GM23338 (cell line): ENCODE measurements at regions not wholly inside any gene's neighbourhood (a gene's known extent, or its start where the extent isn't known, plus 50 kb on each side); places are given as distances from the start of the nearest gene placed in this dataset.

Experiments
- CREB1 ChIP-seq: fragments of 250-450 bp; sonication (Bioruptor Pico); IDR thresholded peaks from 2 replicates; pipeline ENCODE4 v1.5.0; 2020; ENCODE audit warnings: low read depth, mild to moderate bottlenecking, moderate library complexity
- ETS1 ChIP-seq: IDR thresholded peaks from 2 replicates; pipeline ENCODE4 v1.6.1; 2016; ENCODE audit warnings: antibody characterized with exemption
- EZH2 ChIP-seq: fragments of 200-600 bp; sonication (generic); IDR thresholded peaks from one replicate; pipeline ENCODE4 v1.8.0; 2017; ENCODE audit warnings: antibody characterized with exemption, mild to moderate bottlenecking, low read depth; ENCODE audit not compliant: unreplicated experiment
- EZH2phosphoT487 ChIP-seq: fragments of 200-600 bp; sonication (generic); IDR thresholded peaks from one replicate; pipeline ENCODE4 v1.8.1; 2018; ENCODE audit warnings: antibody characterized with exemption; ENCODE audit not compliant: unreplicated experiment
- JUNB ChIP-seq: IDR thresholded peaks from one replicate; pipeline ENCODE4 v1.6.1; 2016; ENCODE audit warnings: antibody characterized with exemption; ENCODE audit not compliant: unreplicated experiment
- POLR2AphosphoS5 ChIP-seq: IDR thresholded peaks from 2 replicates; pipeline ENCODE4 v1.6.1; 2016; ENCODE audit warnings: antibody characterized with exemption, low read depth
- REST ChIP-seq: IDR thresholded peaks from one replicate; pipeline ENCODE4 v1.6.1; 2018; ENCODE audit warnings: antibody characterized with exemption; ENCODE audit not compliant: unreplicated experiment
- STAT1 ChIP-seq: IDR thresholded peaks from one replicate; pipeline ENCODE4 v1.6.1; 2016; ENCODE audit warnings: antibody characterized with exemption; ENCODE audit not compliant: unreplicated experiment
- TF ChIP-seq, protein P1 (sequence below), 2 experiments: fragments of 200-600 bp in 1 of 2; sonication (generic) in 1 of 2; conservative IDR thresholded peaks; 2 replicates each; pipeline versions ENCODE4 v1.5.1 to v1.6.1; 2016 to 2017; ENCODE audit warnings: antibody characterized with exemption in 2 of 2, low read depth in 2 of 2, mild to moderate bottlenecking in 2 of 2, moderate library complexity in 1 of 2

DNA sequence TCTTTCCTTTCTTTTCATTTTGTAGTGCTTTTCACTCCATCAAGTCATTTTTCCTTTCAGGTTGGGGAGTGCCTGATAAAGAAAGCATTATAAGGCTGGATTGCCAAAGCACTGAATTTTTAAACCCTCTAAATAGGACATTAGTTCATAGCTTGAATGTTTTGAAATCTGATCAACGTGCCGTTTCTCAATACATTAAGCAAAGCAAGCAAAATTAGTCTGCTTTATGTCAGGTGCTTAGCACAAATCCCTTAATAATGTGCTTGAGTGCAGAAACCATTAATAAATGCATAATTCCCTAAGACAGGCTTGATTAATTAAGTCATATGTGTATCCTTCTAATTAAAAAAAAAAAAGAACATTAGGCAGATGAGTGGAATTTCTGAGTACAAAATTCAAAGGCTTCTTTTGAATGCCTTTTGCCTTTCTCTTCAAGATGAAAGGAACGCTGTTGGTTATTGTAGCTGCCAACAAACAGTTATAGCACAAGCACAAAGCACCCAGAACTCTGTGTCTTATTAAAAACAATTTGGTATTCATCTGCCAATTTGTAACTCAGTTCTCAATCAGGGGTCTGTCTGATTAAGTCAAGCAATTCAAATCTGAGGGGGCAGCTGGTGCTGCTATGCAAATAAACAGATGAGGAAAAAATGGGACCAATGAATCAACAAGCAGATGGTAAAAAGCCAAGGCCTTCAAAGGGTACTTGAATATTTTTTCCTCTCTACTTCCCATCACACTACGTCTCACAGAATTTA is 233.7 kb downstream of the TLE1 start:
- TF ChIP-seq, protein P1, sequence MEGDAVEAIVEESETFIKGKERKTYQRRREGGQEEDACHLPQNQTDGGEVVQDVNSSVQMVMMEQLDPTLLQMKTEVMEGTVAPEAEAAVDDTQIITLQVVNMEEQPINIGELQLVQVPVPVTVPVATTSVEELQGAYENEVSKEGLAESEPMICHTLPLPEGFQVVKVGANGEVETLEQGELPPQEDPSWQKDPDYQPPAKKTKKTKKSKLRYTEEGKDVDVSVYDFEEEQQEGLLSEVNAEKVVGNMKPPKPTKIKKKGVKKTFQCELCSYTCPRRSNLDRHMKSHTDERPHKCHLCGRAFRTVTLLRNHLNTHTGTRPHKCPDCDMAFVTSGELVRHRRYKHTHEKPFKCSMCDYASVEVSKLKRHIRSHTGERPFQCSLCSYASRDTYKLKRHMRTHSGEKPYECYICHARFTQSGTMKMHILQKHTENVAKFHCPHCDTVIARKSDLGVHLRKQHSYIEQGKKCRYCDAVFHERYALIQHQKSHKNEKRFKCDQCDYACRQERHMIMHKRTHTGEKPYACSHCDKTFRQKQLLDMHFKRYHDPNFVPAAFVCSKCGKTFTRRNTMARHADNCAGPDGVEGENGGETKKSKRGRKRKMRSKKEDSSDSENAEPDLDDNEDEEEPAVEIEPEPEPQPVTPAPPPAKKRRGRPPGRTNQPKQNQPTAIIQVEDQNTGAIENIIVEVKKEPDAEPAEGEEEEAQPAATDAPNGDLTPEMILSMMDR (conservative IDR thresholded peaks at IDR 0.05; ENCODE audit: low read depth in 2 of 2), result no peak
- TF ChIP-seq EZH2 (no peak), REST (no peak), POLR2AphosphoS5 (no peak), STAT1 (no peak), JUNB (no peak), EZH2phosphoT487 (no peak), ETS1 (no peak), CREB1 (CRISPR knock-in tag) (no peak)
